ENCODE measurements at regions not wholly inside any gene's neighbourhood (a gene's known extent, or its start where the extent isn't known, plus 50 kb on each side); places are given as distances from the start of the nearest gene placed in this dataset.

DNA sequence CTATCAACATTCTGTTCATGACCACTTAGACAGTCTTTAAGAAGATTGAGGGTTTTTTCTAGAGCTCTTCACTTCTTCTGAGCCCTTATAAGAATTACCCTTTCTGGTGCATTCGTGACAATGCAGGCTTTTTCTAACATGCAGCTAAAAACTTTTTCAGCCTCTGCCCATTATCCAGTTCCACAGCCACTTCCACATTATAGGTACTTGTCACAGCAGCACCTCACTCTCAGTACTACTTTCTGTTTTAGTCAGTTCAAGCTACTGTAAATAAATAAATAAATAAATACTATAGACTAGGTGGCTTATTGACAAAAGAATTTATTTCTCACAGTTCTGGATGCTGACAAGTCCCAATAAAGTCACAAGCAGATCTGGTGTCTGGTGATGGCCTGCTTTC is 284.4 kb upstream of the PKN2 start:
- no peaks in the 10 kb centered on the region for H3K4me1 ChIP-seq
- no peak overlapping the region for H3K27ac Mint-ChIP-seq (ENCODE audit: unreplicated experiment)
- H3K36me3 ChIP-seq (ENCODE audit: control insufficient read depth, insufficient read depth, low read length), result no peaks in the 10 kb centered on the region
- no TSS peak for BruUV-seq (replicated peaks)
- H3K9me3 Mint-ChIP-seq (ENCODE audit: unreplicated experiment), result no peaks in the 10 kb centered on the region
- TF ChIP-seq, protein P1, sequence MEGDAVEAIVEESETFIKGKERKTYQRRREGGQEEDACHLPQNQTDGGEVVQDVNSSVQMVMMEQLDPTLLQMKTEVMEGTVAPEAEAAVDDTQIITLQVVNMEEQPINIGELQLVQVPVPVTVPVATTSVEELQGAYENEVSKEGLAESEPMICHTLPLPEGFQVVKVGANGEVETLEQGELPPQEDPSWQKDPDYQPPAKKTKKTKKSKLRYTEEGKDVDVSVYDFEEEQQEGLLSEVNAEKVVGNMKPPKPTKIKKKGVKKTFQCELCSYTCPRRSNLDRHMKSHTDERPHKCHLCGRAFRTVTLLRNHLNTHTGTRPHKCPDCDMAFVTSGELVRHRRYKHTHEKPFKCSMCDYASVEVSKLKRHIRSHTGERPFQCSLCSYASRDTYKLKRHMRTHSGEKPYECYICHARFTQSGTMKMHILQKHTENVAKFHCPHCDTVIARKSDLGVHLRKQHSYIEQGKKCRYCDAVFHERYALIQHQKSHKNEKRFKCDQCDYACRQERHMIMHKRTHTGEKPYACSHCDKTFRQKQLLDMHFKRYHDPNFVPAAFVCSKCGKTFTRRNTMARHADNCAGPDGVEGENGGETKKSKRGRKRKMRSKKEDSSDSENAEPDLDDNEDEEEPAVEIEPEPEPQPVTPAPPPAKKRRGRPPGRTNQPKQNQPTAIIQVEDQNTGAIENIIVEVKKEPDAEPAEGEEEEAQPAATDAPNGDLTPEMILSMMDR (IDR thresholded peaks at IDR 0.05; ENCODE audit: insufficient read depth in 1 of 2, low read depth in 1 of 2, low read length in 1 of 2, severe bottlenecking in 1 of 2, unreplicated experiment in 1 of 2), result no peak
- no peaks in the 10 kb centered on the region for H3K9me3 ChIP-seq
- POLR2A ChIA-PET, result no interaction called here
- no peak for DNase-seq
- intact Hi-C loops (cut with micrococcal nuclease; ENCODE audit: unreplicated experiment), result no loop called here
- H3K27me3 Mint-ChIP-seq (ENCODE audit: insufficient read depth, unreplicated experiment), result no peaks in the 10 kb centered on the region
- H3K36me3 Mint-ChIP-seq (ENCODE audit: insufficient read depth, unreplicated experiment), result no peaks in the 10 kb centered on the region
- no peaks in the 10 kb centered on the region for H3K4me1 Mint-ChIP-seq (ENCODE audit: low read depth, unreplicated experiment)
- no peaks in the 10 kb centered on the region for H3K27me3 ChIP-seq (replicated peaks; ENCODE audit: control insufficient read depth, insufficient read depth, low read length)
- H3K4me3 Mint-ChIP-seq (ENCODE audit: unreplicated experiment), result no peak overlapping the region
- H3K4me3 ChIP-seq (ENCODE audit: low read depth, low read length), result no peak overlapping the region
- CTCF ChIA-PET, result no interaction called here

DNA sequence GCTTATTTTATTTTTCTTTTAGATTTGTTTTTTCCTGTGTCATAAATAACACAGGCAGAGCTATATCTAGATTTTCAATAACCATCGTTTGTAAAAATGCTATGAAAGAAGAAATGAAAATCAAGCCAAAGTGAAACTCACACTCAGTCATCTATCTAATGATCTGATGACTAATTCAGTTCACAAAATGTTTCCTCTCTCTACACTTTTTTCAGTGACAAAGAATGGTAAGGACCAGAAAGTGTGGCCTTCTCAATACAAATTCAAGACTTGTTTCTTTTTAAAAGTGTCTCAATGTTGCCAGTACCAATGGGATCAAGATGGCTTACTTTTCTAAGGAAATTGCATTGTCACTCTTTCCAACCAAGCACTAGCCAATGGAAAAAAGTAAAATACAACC is 282.8 kb upstream of the PKN2 start:
- ChIA-PET CTCF (no interaction called here), POLR2A (no interaction called here)
- no peak overlapping the region for H3K4me3 Mint-ChIP-seq (ENCODE audit: unreplicated experiment)
- no peak for DNase-seq
- BruUV-seq (replicated peaks), result no TSS peak
- Histone ChIP-seq H3K36me3 (ENCODE audit: control insufficient read depth, insufficient read depth, low read length) (no peaks in the 10 kb centered on the region), H3K9me3 (no peaks in the 10 kb centered on the region), H3K4me1 (no peaks in the 10 kb centered on the region), H3K4me3 (ENCODE audit: low read depth, low read length) (no peak overlapping the region), H3K27me3 (replicated peaks; ENCODE audit: control insufficient read depth, insufficient read depth, low read length) (no peaks in the 10 kb centered on the region)
- no peak overlapping the region for H3K27ac Mint-ChIP-seq (ENCODE audit: unreplicated experiment)
- H3K9me3 Mint-ChIP-seq (ENCODE audit: unreplicated experiment), result no peaks in the 10 kb centered on the region
- intact Hi-C loops (cut with micrococcal nuclease; ENCODE audit: unreplicated experiment), result no loop called here
- no peaks in the 10 kb centered on the region for H3K27me3 Mint-ChIP-seq (ENCODE audit: insufficient read depth, unreplicated experiment)
- TF ChIP-seq, protein P1 (IDR thresholded peaks at IDR 0.05; ENCODE audit: insufficient read depth in 1 of 2, low read depth in 1 of 2, low read length in 1 of 2, severe bottlenecking in 1 of 2, unreplicated experiment in 1 of 2), result no peak
- no peaks in the 10 kb centered on the region for H3K4me1 Mint-ChIP-seq (ENCODE audit: low read depth, unreplicated experiment)
- H3K36me3 Mint-ChIP-seq (ENCODE audit: insufficient read depth, unreplicated experiment), result no peaks in the 10 kb centered on the region

DNA sequence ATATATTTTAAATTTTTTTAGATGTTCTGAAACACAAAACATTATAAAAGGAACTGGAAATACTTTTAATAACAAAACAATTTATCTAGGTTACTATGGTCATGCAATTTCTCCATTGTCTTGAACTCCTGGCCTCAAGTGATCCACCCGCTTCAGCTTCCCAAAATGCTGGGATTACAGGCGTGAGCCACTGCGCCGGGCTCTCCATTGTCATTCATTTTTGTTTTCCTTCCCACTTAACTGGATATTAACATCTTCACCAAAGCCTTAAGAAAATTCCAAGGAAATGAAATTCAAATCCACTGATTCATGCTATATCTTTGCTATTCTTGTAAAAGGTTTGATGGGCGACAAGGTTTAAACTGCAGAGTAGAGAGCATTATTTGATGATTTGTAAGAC is 279.5 kb upstream of the PKN2 start:
- TF ChIP-seq, protein P1 (IDR thresholded peaks at IDR 0.05; ENCODE audit: insufficient read depth in 1 of 2, low read depth in 1 of 2, low read length in 1 of 2, severe bottlenecking in 1 of 2, unreplicated experiment in 1 of 2), result no peak
- H3K4me3 ChIP-seq (ENCODE audit: low read depth, low read length), result no peak overlapping the region
- H3K9me3 Mint-ChIP-seq (ENCODE audit: unreplicated experiment), result no peaks in the 10 kb centered on the region
- no peaks in the 10 kb centered on the region for H3K4me1 ChIP-seq
- ChIA-PET POLR2A (no interaction called here), CTCF (no interaction called here)
- H3K9me3 ChIP-seq, result no peaks in the 10 kb centered on the region
- H3K4me1 Mint-ChIP-seq (ENCODE audit: low read depth, unreplicated experiment), result no peaks in the 10 kb centered on the region
- no peak for DNase-seq
- intact Hi-C loops (cut with micrococcal nuclease; ENCODE audit: unreplicated experiment), result no loop called here
- H3K27me3 Mint-ChIP-seq (ENCODE audit: insufficient read depth, unreplicated experiment), result no peaks in the 10 kb centered on the region
- no peaks in the 10 kb centered on the region for H3K27me3 ChIP-seq (replicated peaks; ENCODE audit: control insufficient read depth, insufficient read depth, low read length)
- no peak overlapping the region for H3K27ac Mint-ChIP-seq (ENCODE audit: unreplicated experiment)
- H3K36me3 ChIP-seq (ENCODE audit: control insufficient read depth, insufficient read depth, low read length), result no peaks in the 10 kb centered on the region
- BruUV-seq (replicated peaks), result no TSS peak
- no peak overlapping the region for H3K4me3 Mint-ChIP-seq (ENCODE audit: unreplicated experiment)
- no peaks in the 10 kb centered on the region for H3K36me3 Mint-ChIP-seq (ENCODE audit: insufficient read depth, unreplicated experiment)

Data from Caco-2 (cell line).